ENCODE measurements at regions not wholly inside any gene's neighbourhood (a gene's known extent, or its start where the extent isn't known, plus 50 kb on each side); places are given as distances from the start of the nearest gene placed in this dataset.

DNA sequence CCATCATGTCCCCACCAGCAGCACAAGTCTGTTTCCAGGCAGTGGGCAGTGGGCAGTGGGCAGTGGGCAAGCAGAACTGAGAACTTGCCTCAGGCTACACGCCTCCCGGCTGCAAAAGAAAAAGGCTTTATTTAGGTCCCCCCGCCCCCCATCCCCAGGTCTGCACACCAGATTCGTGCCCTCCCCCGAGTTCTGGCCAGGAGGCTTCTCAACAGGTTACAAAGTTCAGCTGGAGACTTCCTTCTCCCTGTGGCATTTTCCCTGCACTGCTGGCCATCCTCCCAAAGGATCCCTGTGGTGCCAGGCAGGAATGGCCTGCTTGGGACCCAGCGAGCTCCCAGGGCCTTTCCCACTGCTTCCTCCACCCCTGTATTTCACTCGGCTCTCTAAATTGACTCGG, 97.0 kb upstream of the TRIM2 start:
- no peak for TF ChIP-seq EZH2 (IDR thresholded peaks at IDR 0.05; ENCODE audit: insufficient read depth, low read length)
- TF ChIP-seq, protein P1, sequence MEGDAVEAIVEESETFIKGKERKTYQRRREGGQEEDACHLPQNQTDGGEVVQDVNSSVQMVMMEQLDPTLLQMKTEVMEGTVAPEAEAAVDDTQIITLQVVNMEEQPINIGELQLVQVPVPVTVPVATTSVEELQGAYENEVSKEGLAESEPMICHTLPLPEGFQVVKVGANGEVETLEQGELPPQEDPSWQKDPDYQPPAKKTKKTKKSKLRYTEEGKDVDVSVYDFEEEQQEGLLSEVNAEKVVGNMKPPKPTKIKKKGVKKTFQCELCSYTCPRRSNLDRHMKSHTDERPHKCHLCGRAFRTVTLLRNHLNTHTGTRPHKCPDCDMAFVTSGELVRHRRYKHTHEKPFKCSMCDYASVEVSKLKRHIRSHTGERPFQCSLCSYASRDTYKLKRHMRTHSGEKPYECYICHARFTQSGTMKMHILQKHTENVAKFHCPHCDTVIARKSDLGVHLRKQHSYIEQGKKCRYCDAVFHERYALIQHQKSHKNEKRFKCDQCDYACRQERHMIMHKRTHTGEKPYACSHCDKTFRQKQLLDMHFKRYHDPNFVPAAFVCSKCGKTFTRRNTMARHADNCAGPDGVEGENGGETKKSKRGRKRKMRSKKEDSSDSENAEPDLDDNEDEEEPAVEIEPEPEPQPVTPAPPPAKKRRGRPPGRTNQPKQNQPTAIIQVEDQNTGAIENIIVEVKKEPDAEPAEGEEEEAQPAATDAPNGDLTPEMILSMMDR (IDR thresholded peaks at IDR 0.05; ENCODE audit: insufficient read depth, low read depth, low read length), result no peak
- H3K4me1 ChIP-seq (ENCODE audit: insufficient read depth, low read length), result no peaks in the 10 kb centered on the region
- no peak overlapping the region for H3K4me2 ChIP-seq (ENCODE audit: low read length)
- H3K36me3 Mint-ChIP-seq (ENCODE audit: low read depth, unreplicated experiment), result no peaks in the 10 kb centered on the region
- H3K36me3 ChIP-seq (ENCODE audit: insufficient read depth, low read length), result no peaks in the 10 kb centered on the region
- H3K79me2 ChIP-seq (ENCODE audit: insufficient read depth, low read length), result no peaks in the 10 kb centered on the region
- no peak overlapping the region for H3K4me3 Mint-ChIP-seq (ENCODE audit: unreplicated experiment)
- H3K27ac ChIP-seq (ENCODE audit: low read depth, low read length), result no peak overlapping the region
- H3K27me3 Mint-ChIP-seq (ENCODE audit: low read depth, unreplicated experiment), result peaks cover 12% of the 10 kb centered on the region
- H3K9ac ChIP-seq (ENCODE audit: low read length), result no peak overlapping the region
- no peaks in the 10 kb centered on the region for H3K4me1 Mint-ChIP-seq (ENCODE audit: low read depth, unreplicated experiment)
- H4K20me1 ChIP-seq (ENCODE audit: insufficient read depth, low read length), result no peaks in the 10 kb centered on the region
- FAIRE-seq (no peak), DNase-seq (ENCODE audit: low read depth) (no peak)
- peaks cover 13% of the 10 kb centered on the region for H3K9me3 Mint-ChIP-seq (ENCODE audit: unreplicated experiment)
- no peak overlapping the region for H2AFZ ChIP-seq (ENCODE audit: low read depth, low read length)
- no peak overlapping the region for H3K27ac Mint-ChIP-seq (ENCODE audit: unreplicated experiment)
- peaks cover 11% of the 10 kb centered on the region for H3K27me3 ChIP-seq (ENCODE audit: insufficient read depth, low read length)
- no peaks in the 10 kb centered on the region for H3K9me3 ChIP-seq (ENCODE audit: insufficient read depth, low read depth, low read length)
- H3K4me3 ChIP-seq (ENCODE audit: insufficient read depth, low read depth, low read length), result no peak overlapping the region

DNA sequence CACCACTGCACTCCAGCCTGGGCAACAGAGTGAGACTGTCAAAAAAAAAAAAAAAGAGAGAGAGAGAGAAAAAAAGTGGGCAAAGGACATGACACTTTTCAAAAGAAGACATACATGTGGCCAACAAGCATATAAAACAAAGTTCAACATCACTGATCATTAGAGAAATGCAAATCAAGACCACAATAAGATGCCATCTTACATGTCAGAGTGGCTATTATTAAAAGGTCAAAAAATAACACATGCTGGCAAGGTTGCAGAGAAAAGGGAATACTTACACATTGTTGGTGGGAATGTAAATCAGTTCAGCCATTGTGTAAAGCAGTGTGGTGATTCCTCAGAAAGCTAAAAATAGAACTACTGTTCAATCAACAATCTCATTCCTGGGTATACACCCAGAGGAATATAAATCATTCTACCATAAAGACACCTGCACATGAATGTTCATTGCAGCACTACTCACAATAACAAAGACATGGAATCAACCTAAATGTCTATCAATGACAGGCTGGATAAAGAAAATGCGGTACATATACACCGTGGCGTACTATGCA, 94.9 kb upstream of the TRIM2 start:
- no peak overlapping the region for H3K27ac ChIP-seq (ENCODE audit: low read depth, low read length)
- Mint-ChIP-seq H3K9me3 (ENCODE audit: unreplicated experiment) (peaks cover 12% of the 10 kb centered on the region), H3K36me3 (ENCODE audit: low read depth, unreplicated experiment) (no peaks in the 10 kb centered on the region), H3K27ac (ENCODE audit: unreplicated experiment) (no peak overlapping the region), H3K4me1 (ENCODE audit: low read depth, unreplicated experiment) (no peaks in the 10 kb centered on the region), H3K4me3 (ENCODE audit: unreplicated experiment) (no peak overlapping the region), H3K27me3 (ENCODE audit: low read depth, unreplicated experiment) (peaks cover 7% of the 10 kb centered on the region)
- no peaks in the 10 kb centered on the region for H3K36me3 ChIP-seq (ENCODE audit: insufficient read depth, low read length)
- no peak overlapping the region for H3K4me3 ChIP-seq (ENCODE audit: insufficient read depth, low read depth, low read length)
- H3K27me3 ChIP-seq (ENCODE audit: insufficient read depth, low read length), result peaks cover 4% of the 10 kb centered on the region
- H3K9ac ChIP-seq (ENCODE audit: low read length), result no peak overlapping the region
- H3K4me1 ChIP-seq (ENCODE audit: insufficient read depth, low read length), result peaks cover under 1% of the 10 kb centered on the region
- H3K9me3 ChIP-seq (ENCODE audit: insufficient read depth, low read depth, low read length), result no peaks in the 10 kb centered on the region
- no peak for FAIRE-seq
- DNase-seq (ENCODE audit: low read depth), result no peak
- H3K79me2 ChIP-seq (ENCODE audit: insufficient read depth, low read length), result no peaks in the 10 kb centered on the region
- no peaks in the 10 kb centered on the region for H4K20me1 ChIP-seq (ENCODE audit: insufficient read depth, low read length)
- TF ChIP-seq, protein P1 (IDR thresholded peaks at IDR 0.05; ENCODE audit: insufficient read depth, low read depth, low read length), result no peak
- no peak for TF ChIP-seq EZH2 (IDR thresholded peaks at IDR 0.05; ENCODE audit: insufficient read depth, low read length)
- no peak overlapping the region for H2AFZ ChIP-seq (ENCODE audit: low read depth, low read length)
- no peak overlapping the region for H3K4me2 ChIP-seq (ENCODE audit: low read length)

DNA sequence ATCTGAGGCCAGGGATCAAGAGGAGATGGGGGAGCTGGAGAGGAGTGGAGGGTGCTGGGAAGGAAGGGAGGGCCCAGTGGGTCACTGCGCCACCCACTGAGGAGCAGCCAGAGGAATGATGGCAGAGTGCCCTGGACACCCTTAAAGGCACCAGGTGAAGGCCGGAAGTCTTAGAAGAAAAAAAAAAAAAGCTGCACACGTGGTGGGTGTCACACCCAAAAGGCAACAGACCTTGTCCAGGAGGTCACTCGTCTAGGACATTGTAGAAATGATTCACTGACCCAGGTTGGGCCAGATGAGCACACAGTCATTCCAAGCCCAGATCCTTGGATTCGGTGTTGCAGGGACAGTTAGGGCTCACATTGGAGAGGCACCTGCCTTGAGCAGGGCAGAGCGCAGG, 93.5 kb upstream of the TRIM2 start:
- Histone ChIP-seq H3K4me2 (ENCODE audit: low read length) (no peak overlapping the region), H2AFZ (ENCODE audit: low read depth, low read length) (no peak overlapping the region), H3K27me3 (ENCODE audit: insufficient read depth, low read length) (peaks cover 3% of the 10 kb centered on the region), H3K9me3 (ENCODE audit: insufficient read depth, low read depth, low read length) (no peaks in the 10 kb centered on the region), H3K79me2 (ENCODE audit: insufficient read depth, low read length) (no peaks in the 10 kb centered on the region), H3K9ac (ENCODE audit: low read length) (no peak overlapping the region), H3K27ac (ENCODE audit: low read depth, low read length) (no peak overlapping the region), H4K20me1 (ENCODE audit: insufficient read depth, low read length) (no peaks in the 10 kb centered on the region), H3K36me3 (ENCODE audit: insufficient read depth, low read length) (no peaks in the 10 kb centered on the region), H3K4me3 (ENCODE audit: insufficient read depth, low read depth, low read length) (no peak overlapping the region), H3K4me1 (ENCODE audit: insufficient read depth, low read length) (peaks cover 15% of the 10 kb centered on the region)
- Mint-ChIP-seq H3K9me3 (ENCODE audit: unreplicated experiment) (peaks cover 8% of the 10 kb centered on the region), H3K27ac (ENCODE audit: unreplicated experiment) (no peak overlapping the region), H3K4me1 (ENCODE audit: low read depth, unreplicated experiment) (no peaks in the 10 kb centered on the region), H3K27me3 (ENCODE audit: low read depth, unreplicated experiment) (peaks cover 6% of the 10 kb centered on the region), H3K36me3 (ENCODE audit: low read depth, unreplicated experiment) (no peaks in the 10 kb centered on the region), H3K4me3 (ENCODE audit: unreplicated experiment) (no peak overlapping the region)
- TF ChIP-seq, protein P1 (IDR thresholded peaks at IDR 0.05; ENCODE audit: insufficient read depth, low read depth, low read length), result no peak
- TF ChIP-seq EZH2 (IDR thresholded peaks at IDR 0.05; ENCODE audit: insufficient read depth, low read length), result no peak
- DNase-seq (ENCODE audit: low read depth) (no peak), FAIRE-seq (no peak)

Data from astrocyte (in vitro differentiated cells and primary cell).